Kidney (tissue), 13 donors: ENCODE measurements at regions not wholly inside any gene's neighbourhood (a gene's known extent, or its start where the extent isn't known, plus 50 kb on each side); places are given as distances from the start of the nearest gene placed in this dataset.

Experiments used
- DNase-seq, 5 donors: peaks; one replicate each; pipeline ENCODE4 v3.0.0-alpha.2; 2013 to 2020
- FAIRE-seq: peaks from 2 replicates; lab custom pipeline; 2012; peaks lifted over from hg19 to GRCh38; lab: Jason Lieb, UNC
- H3K27ac ChIP-seq, 2 donors: one replicate each; pipeline ENCODE4 v1.7.0; 2013; ENCODE audit warnings: low read depth in 2 of 2, low read length in 2 of 2, inconsistent platforms in 1 of 2
- H3K27me3 ChIP-seq: one replicate; pipeline ENCODE4 v1.7.1; 2013; ENCODE audit warnings: low read length, inconsistent platforms; ENCODE audit not compliant: control insufficient read depth, insufficient read depth
- H3K36me3 ChIP-seq, 3 donors: one replicate each; pipeline versions ENCODE4 v1.7.0 to v1.7.1; 2013; ENCODE audit warnings: low read length in 3 of 3, control low read depth in 1 of 3, inconsistent platforms in 1 of 3; ENCODE audit not compliant: insufficient read depth in 3 of 3, control insufficient read depth in 2 of 3
- H3K4me1 ChIP-seq, 3 donors: one replicate each; pipeline versions ENCODE4 v1.7.0 to v1.7.1; 2013; ENCODE audit warnings: low read length in 3 of 3, inconsistent platforms in 1 of 3, low read depth in 1 of 3; ENCODE audit not compliant: control insufficient read depth in 2 of 3, insufficient read depth in 2 of 3
- H3K4me3 ChIP-seq, 3 donors: one replicate each; pipeline versions ENCODE4 v1.7.0 to v1.8.1; 2013; ENCODE audit warnings: low read length in 3 of 3, control low read depth in 1 of 3, inconsistent platforms in 1 of 3
- H3K9ac ChIP-seq, 3 donors: one replicate each; pipeline versions ENCODE4 v1.7.0 to v1.7.1; 2013; ENCODE audit warnings: low read length in 3 of 3, control low read depth in 1 of 3, inconsistent platforms in 1 of 3
- H3K9me3 ChIP-seq, 3 donors: one replicate each; pipeline versions ENCODE4 v1.7.0 to v1.7.1; 2013; ENCODE audit warnings: low read length in 3 of 3, control low read depth in 1 of 3, inconsistent platforms in 1 of 3; ENCODE audit not compliant: control insufficient read depth in 2 of 3, insufficient read depth in 1 of 3
- intact Hi-C: fragments of 100-400 bp; cut with DNase I; formaldehyde crosslinking; loops from one replicate; pipeline ENCODE4 v1.11.1; 2022
- TF ChIP-seq, protein P1 (sequence below): IDR thresholded peaks from 3 replicates; pipeline ENCODE4 v1.5.1; 2012; ENCODE audit warnings: mild to moderate bottlenecking, moderate library complexity, borderline replicate concordance; ENCODE audit not compliant: insufficient read depth; ENCODE audit errors: extremely low read depth
- donor health status: control.
- donor health status: control.
- donor health status: control.
- donor health status: control.
- donor health status: control.
- donor health status: DM: yes; HTN: yes; CAD: no.
- donor health status: Normal renal cell carcinoma (clear cell type).

GRCh38 chr5:173772384-173773059 is 115.6 kb upstream of the CPEB4 start:
- no peak for FAIRE-seq
- Histone ChIP-seq H3K27me3 (no peaks in the 10 kb centered on the region), H3K9me3 (no peaks in the 10 kb centered on the region), H3K36me3 (no peaks in the 10 kb centered on the region), H3K4me1 (peaks cover 0 to 16% (median 13%) of the 10 kb centered on the region in 3 donors), H3K27ac (peak overlapping the region in 1 of 2 donors; percentile 66), H3K4me3 (no peak overlapping the region), H3K9ac (no peak overlapping the region)
- TF ChIP-seq, protein P1, sequence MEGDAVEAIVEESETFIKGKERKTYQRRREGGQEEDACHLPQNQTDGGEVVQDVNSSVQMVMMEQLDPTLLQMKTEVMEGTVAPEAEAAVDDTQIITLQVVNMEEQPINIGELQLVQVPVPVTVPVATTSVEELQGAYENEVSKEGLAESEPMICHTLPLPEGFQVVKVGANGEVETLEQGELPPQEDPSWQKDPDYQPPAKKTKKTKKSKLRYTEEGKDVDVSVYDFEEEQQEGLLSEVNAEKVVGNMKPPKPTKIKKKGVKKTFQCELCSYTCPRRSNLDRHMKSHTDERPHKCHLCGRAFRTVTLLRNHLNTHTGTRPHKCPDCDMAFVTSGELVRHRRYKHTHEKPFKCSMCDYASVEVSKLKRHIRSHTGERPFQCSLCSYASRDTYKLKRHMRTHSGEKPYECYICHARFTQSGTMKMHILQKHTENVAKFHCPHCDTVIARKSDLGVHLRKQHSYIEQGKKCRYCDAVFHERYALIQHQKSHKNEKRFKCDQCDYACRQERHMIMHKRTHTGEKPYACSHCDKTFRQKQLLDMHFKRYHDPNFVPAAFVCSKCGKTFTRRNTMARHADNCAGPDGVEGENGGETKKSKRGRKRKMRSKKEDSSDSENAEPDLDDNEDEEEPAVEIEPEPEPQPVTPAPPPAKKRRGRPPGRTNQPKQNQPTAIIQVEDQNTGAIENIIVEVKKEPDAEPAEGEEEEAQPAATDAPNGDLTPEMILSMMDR: no peak
- DNase-seq: no peak
- intact Hi-C loops: no loop called here

DNA sequence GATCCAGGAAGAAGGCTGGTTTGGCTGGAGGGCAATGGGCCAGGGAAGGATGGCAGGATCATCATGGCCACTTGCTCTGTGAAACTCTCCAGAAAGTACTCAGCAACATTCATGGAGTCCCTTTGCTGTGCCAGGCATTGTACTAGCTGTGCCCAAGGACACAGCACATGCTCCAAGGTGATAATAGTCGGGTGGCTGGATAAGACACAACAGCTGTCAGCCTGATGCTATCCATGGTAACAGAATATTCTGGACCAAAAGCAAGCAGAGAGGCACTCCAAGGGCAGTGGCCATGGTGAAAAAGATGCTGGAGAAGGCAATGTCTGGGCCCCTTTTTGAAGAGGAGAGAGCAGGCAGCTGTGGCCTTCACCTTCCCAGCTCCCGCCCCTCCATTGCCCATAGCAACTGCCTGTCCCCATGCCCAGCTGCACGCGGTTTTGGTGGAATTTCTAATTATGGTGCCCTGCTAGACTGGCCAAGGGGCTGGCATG is 113.8 kb upstream of the CPEB4 start:
- no peaks in the 10 kb centered on the region for H3K36me3 ChIP-seq
- no peak overlapping the region for H3K4me3 ChIP-seq
- H3K27me3 ChIP-seq: no peaks in the 10 kb centered on the region
- FAIRE-seq: no peak
- peak in 1 of 5 donors; percentile 40 for DNase-seq
- no peak overlapping the region for H3K9ac ChIP-seq
- H3K27ac ChIP-seq: no peak overlapping the region
- intact Hi-C loops: no loop called here
- H3K9me3 ChIP-seq: no peaks in the 10 kb centered on the region
- peaks cover 0 to 11% (median 10%) of the 10 kb centered on the region in 3 donors for H3K4me1 ChIP-seq
- TF ChIP-seq, protein P1: no peak

DNA sequence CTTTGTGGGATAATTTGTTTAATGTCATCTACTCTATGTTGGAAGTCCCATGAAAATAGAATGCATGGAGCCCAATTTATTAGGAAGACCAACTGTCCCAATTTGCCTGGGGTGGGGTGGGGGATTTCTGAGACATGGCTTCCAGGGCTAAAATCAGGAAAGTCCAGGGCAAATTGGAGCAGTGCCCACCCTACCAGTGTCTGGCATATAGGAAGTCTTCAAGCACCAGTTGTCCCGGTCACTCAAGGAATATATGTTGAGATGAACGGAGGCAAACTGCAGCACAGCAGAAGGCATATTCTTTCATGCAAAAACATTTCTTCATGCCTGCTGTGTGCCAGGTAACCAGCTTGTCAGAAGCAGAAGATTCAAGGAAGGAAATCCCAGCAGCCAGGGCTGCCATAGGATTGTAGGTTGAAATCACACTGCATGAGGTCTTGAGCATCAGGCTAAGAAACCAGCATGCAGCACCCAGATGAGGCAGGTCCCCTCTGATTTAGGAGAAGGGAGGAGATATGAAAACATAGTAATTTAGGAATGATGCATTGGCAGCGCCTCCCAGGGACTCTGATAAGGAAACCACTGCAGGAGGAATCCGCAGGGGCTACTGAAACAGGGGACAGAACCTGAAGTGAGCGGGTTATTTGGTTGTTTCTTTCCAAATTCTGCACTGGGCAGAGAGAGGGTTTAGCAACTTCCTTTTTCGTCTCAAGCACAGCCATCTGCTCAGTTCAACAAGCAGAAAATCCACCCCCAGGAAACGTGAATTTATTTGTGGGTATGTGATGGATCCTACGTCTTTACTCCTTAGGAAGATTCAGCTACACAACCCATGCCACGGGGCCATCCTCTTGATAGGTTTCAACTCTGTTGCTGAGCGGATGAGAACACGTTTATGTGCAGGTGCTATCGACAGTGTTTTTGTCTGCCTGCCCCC is 112.6 kb upstream of the CPEB4 start:
- Histone ChIP-seq H3K4me3 (no peak overlapping the region), H3K36me3 (no peaks in the 10 kb centered on the region), H3K27ac (no peak overlapping the region), H3K27me3 (no peaks in the 10 kb centered on the region), H3K9ac (no peak overlapping the region), H3K4me1 (peaks cover 0 to 11% (median 10%) of the 10 kb centered on the region in 3 donors), H3K9me3 (no peaks in the 10 kb centered on the region)
- DNase-seq: peak in 1 of 5 donors; percentile 32
- intact Hi-C loops: no loop called here
- FAIRE-seq: no peak
- TF ChIP-seq, protein P1: no peak
